NT2/D1 (cell line): ENCODE measurements at regions not wholly inside any gene's neighbourhood (a gene's known extent, or its start where the extent isn't known, plus 50 kb on each side); places are given as distances from the start of the nearest gene placed in this dataset.

Source experiments
- SUZ12 ChIP-seq: IDR thresholded peaks from 2 replicates; pipeline ENCODE4 v1.6.1; 2011; ENCODE audit not compliant: insufficient read length, insufficient read depth; ENCODE audit errors: extremely low read depth
- YY1 ChIP-seq: IDR thresholded peaks from 2 replicates; pipeline ENCODE4 v1.6.1; 2011; ENCODE audit not compliant: insufficient read length, insufficient read depth
- ZNF274 ChIP-seq: IDR thresholded peaks from 2 replicates; pipeline ENCODE4 v1.6.1; 2011; ENCODE audit warnings: mild to moderate bottlenecking, low read depth, low read length

DNA sequence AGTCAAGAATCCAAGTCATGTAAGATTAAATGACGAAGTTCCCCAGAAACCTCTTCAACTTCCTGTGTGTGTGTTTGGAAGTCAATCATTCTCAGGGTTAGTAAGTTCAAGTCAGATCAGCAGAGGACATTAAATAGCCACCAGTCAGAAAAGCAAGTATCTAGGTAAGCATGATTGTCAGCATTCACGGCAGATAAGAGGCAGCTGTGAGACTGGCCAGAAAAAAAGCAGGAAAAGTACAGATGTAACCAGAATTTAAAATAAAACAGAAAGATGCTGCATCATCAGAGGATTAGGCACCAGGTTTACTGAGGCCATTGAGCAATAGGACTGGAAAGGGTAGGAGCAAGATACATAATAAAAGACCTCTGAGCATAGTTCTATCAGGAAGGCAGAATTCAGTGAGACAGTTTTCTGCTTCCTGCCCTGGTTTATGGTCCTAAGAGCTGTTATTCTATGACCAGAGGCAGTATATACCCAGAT, 606.9 kb downstream of the FSCB start:
- no peak for TF ChIP-seq ZNF274
- TF ChIP-seq YY1 = no peak
- TF ChIP-seq SUZ12 = no peak
